KMS-11 (cell line): ENCODE measurements at regions not wholly inside any gene's neighbourhood (a gene's known extent, or its start where the extent isn't known, plus 50 kb on each side); places are given as distances from the start of the nearest gene placed in this dataset.

Source experiments
- H2AFZ ChIP-seq: fragments of 200-600 bp; sonication (generic); 2 replicates; pipeline ENCODE4 v1.6.1; 2016; ENCODE audit warnings: antibody characterized with exemption, mixed run types, low read depth
- H3K27ac ChIP-seq: fragments of 200-600 bp; sonication (generic); 2 replicates; pipeline ENCODE4 v1.6.1; 2016; ENCODE audit warnings: mild to moderate bottlenecking, mixed run types
- H3K27me3 ChIP-seq: fragments of 200-600 bp; sonication (generic); 2 replicates; pipeline ENCODE4 v1.6.1; 2017; ENCODE audit warnings: mild to moderate bottlenecking, low read depth, mixed run types, moderate library complexity; ENCODE audit not compliant: insufficient read depth
- H3K36me3 ChIP-seq: fragments of 200-600 bp; sonication (generic); 2 replicates; pipeline ENCODE4 v1.6.1; 2017; ENCODE audit warnings: mild to moderate bottlenecking, mixed run types; ENCODE audit not compliant: insufficient read depth
- H3K4me1 ChIP-seq: fragments of 200-600 bp; sonication (generic); 2 replicates; pipeline ENCODE4 v1.6.1; 2016; ENCODE audit warnings: mild to moderate bottlenecking, low read depth, mixed run types; ENCODE audit not compliant: poor library complexity, severe bottlenecking
- H3K4me2 ChIP-seq: fragments of 200-600 bp; sonication (generic); 2 replicates; pipeline ENCODE4 v1.7.0; 2016; ENCODE audit warnings: mild to moderate bottlenecking, mixed run types
- H3K4me3 ChIP-seq: fragments of 200-600 bp; sonication (generic); IDR thresholded peaks from 2 replicates; pipeline ENCODE4 v1.6.1; 2017; ENCODE audit warnings: low read depth, low read length, mixed read lengths; ENCODE audit not compliant: insufficient read depth
- H3K79me2 ChIP-seq: fragments of 200-600 bp; sonication (generic); 2 replicates; pipeline ENCODE4 v1.6.1; 2016; ENCODE audit warnings: low read depth, mixed run types; ENCODE audit not compliant: insufficient read depth
- H3K9ac ChIP-seq: fragments of 200-600 bp; sonication (generic); 2 replicates; pipeline ENCODE4 v1.6.1; 2016; ENCODE audit warnings: mild to moderate bottlenecking, mixed run types
- H4K20me1 ChIP-seq: fragments of 200-600 bp; sonication (generic); 2 replicates; pipeline ENCODE4 v1.6.1; 2016; ENCODE audit warnings: mild to moderate bottlenecking, mixed run types; ENCODE audit not compliant: insufficient read depth
- TF ChIP-seq, protein P1 (sequence below): fragments of 200-600 bp; sonication (generic); conservative IDR thresholded peaks from 2 replicates; pipeline ENCODE4 v1.6.1; 2017; ENCODE audit warnings: low read depth, mild to moderate bottlenecking, antibody characterized with exemption, low read length, moderate library complexity, mixed read lengths

GRCh38 chr2:207253666-207254345 lies 88.1 kb upstream of the KLF7 start:
- TF ChIP-seq, protein P1, sequence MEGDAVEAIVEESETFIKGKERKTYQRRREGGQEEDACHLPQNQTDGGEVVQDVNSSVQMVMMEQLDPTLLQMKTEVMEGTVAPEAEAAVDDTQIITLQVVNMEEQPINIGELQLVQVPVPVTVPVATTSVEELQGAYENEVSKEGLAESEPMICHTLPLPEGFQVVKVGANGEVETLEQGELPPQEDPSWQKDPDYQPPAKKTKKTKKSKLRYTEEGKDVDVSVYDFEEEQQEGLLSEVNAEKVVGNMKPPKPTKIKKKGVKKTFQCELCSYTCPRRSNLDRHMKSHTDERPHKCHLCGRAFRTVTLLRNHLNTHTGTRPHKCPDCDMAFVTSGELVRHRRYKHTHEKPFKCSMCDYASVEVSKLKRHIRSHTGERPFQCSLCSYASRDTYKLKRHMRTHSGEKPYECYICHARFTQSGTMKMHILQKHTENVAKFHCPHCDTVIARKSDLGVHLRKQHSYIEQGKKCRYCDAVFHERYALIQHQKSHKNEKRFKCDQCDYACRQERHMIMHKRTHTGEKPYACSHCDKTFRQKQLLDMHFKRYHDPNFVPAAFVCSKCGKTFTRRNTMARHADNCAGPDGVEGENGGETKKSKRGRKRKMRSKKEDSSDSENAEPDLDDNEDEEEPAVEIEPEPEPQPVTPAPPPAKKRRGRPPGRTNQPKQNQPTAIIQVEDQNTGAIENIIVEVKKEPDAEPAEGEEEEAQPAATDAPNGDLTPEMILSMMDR = no peak
- Histone ChIP-seq H3K27ac (no peak overlapping the region), H3K36me3 (no peaks in the 10 kb centered on the region), H3K79me2 (no peaks in the 10 kb centered on the region), H3K4me1 (no peaks in the 10 kb centered on the region), H2AFZ (no peak overlapping the region), H4K20me1 (no peaks in the 10 kb centered on the region), H3K9ac (no peak overlapping the region), H3K4me3 (no peak overlapping the region), H3K27me3 (no peaks in the 10 kb centered on the region), H3K4me2 (no peak overlapping the region)

DNA sequence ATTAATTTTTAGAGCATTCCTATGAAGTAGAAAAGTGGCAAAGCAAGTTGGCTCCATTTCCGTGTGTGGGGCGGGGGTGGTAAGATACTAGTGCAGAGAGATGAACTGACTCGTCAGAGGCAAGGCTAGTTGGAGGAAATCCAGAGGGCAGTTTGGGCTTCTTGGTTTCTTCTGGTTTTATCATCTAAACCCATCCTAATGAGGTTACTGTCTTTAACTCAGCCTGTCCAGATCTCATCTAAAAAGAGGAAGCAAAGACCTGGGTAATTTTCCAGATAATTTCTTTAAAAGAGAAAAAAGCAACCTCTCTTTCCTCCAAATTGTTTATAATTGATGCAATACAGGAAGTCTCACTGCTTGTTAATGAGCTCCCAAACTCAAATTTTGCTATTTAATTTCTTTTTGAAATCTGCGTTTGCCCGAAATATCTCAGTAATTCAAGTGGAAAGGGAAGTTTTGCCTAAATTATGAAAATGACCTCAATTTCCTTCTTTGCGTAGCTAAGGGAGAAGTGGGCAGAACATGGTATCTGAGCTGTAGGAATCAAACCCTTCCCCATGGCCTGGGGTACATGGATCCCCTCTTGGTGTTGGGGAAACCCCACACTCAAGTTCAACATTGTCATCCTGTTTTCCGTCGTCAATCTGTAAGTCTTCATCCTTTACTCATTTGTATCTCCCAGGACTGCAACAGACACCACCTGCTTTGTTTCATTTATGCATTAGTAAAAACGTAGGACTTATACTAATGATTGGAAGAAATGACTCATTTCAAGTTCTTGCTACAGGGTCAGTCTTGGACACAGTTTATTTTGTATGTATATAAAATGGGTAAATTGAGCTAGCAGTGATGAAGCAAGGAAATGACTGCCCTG lies 89.1 kb upstream of the KLF7 start:
- H3K36me3 ChIP-seq = no peaks in the 10 kb centered on the region
- H3K79me2 ChIP-seq = no peaks in the 10 kb centered on the region
- H3K4me3 ChIP-seq = no peak overlapping the region
- no peaks in the 10 kb centered on the region for H4K20me1 ChIP-seq
- no peak overlapping the region for H3K4me2 ChIP-seq
- H3K9ac ChIP-seq = no peak overlapping the region
- no peak overlapping the region for H3K27ac ChIP-seq
- no peaks in the 10 kb centered on the region for H3K27me3 ChIP-seq
- no peaks in the 10 kb centered on the region for H3K4me1 ChIP-seq
- TF ChIP-seq, protein P1 = no peak
- no peak overlapping the region for H2AFZ ChIP-seq

- TF ChIP-seq, protein P1 = no peak
- no peak overlapping the region for H2AFZ ChIP-seq
- no peaks in the 10 kb centered on the region for H3K4me1 ChIP-seq
- no peak overlapping the region for H3K27ac ChIP-seq
- H3K4me3 ChIP-seq = no peak overlapping the region
- no peak overlapping the region for H3K9ac ChIP-seq
- H3K27me3 ChIP-seq = no peaks in the 10 kb centered on the region
- no peaks in the 10 kb centered on the region for H3K79me2 ChIP-seq
- H3K4me2 ChIP-seq = no peak overlapping the region
- no peaks in the 10 kb centered on the region for H3K36me3 ChIP-seq
- no peaks in the 10 kb centered on the region for H4K20me1 ChIP-seq
Observed at GRCh38 chr2:207255565-207256470, 90.1 kb upstream of the KLF7 start.

GRCh38 chr2:207256476-207257207 lies 90.9 kb upstream of the KLF7 start:
- Histone ChIP-seq H4K20me1 (no peaks in the 10 kb centered on the region), H3K79me2 (no peaks in the 10 kb centered on the region), H3K4me2 (no peak overlapping the region), H3K27me3 (no peaks in the 10 kb centered on the region), H3K36me3 (no peaks in the 10 kb centered on the region), H3K27ac (no peak overlapping the region), H2AFZ (no peak overlapping the region), H3K4me3 (no peak overlapping the region), H3K4me1 (no peaks in the 10 kb centered on the region), H3K9ac (no peak overlapping the region)
- TF ChIP-seq, protein P1 = no peak
